ENCODE measurements at regions not wholly inside any gene's neighbourhood (a gene's known extent, or its start where the extent isn't known, plus 50 kb on each side); places are given as distances from the start of the nearest gene placed in this dataset.

DNA sequence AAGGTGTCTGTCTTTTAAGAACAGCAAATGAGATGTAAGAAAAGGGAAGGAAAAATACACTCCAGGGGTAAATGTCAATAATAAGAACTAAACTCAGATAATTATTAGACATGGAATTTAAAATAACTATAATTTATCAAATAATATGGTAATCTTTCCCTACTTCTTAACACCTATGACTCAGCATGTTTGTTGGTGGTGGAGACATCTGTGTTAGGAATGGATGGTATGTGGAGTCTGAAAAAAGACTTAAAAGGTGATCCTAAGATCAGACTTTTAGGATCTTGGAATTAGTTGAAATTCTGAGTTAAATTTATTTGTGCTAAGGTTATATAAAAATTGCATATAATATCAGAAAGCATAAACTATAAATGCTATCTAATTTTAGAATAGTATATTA is 915.1 kb downstream of the SLITRK5 start:
- TF ChIP-seq, protein P1, sequence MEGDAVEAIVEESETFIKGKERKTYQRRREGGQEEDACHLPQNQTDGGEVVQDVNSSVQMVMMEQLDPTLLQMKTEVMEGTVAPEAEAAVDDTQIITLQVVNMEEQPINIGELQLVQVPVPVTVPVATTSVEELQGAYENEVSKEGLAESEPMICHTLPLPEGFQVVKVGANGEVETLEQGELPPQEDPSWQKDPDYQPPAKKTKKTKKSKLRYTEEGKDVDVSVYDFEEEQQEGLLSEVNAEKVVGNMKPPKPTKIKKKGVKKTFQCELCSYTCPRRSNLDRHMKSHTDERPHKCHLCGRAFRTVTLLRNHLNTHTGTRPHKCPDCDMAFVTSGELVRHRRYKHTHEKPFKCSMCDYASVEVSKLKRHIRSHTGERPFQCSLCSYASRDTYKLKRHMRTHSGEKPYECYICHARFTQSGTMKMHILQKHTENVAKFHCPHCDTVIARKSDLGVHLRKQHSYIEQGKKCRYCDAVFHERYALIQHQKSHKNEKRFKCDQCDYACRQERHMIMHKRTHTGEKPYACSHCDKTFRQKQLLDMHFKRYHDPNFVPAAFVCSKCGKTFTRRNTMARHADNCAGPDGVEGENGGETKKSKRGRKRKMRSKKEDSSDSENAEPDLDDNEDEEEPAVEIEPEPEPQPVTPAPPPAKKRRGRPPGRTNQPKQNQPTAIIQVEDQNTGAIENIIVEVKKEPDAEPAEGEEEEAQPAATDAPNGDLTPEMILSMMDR (IDR thresholded peaks at IDR 0.05): no peak
- TF ChIP-seq POLR2A (IDR thresholded peaks at IDR 0.05): no peak

Measured in esophagus squamous epithelium (tissue), 4 donors.